IgD-negative memory B cell (primary cell): ENCODE measurements at regions not wholly inside any gene's neighbourhood (a gene's known extent, or its start where the extent isn't known, plus 50 kb on each side); places are given as distances from the start of the nearest gene placed in this dataset.

Source experiments
- H3K27ac Mint-ChIP-seq, 3 donors: one replicate each; pipeline ENCODE4 v1.8.0; 2020 to 2022; ENCODE audit warnings: mild to moderate bottlenecking in 3 of 3, mixed read lengths in 3 of 3, moderate library complexity in 1 of 3
- H3K27me3 Mint-ChIP-seq: one replicate; pipeline ENCODE4 v1.8.0; 2021; ENCODE audit warnings: mixed read lengths
- H3K36me3 Mint-ChIP-seq: one replicate; pipeline ENCODE4 v1.8.0; 2020; ENCODE audit warnings: mild to moderate bottlenecking, mixed read lengths
- H3K4me1 Mint-ChIP-seq, 3 donors: one replicate each; pipeline ENCODE4 v1.8.0; 2020 to 2022; ENCODE audit warnings: mixed read lengths in 3 of 3, mild to moderate bottlenecking in 1 of 3
- H3K4me3 Mint-ChIP-seq, 4 donors: one replicate each; pipeline ENCODE4 v1.8.0; 2020 to 2022; ENCODE audit warnings: mild to moderate bottlenecking in 4 of 4, mixed read lengths in 4 of 4, moderate library complexity in 3 of 4
- H3K9me3 Mint-ChIP-seq, 3 donors: one replicate each; pipeline ENCODE4 v1.8.0; 2020 to 2021; ENCODE audit warnings: mixed read lengths in 3 of 3, mild to moderate bottlenecking in 1 of 3

GRCh38 chr7:110382736-110383135 lies 708.2 kb upstream of the LRRN3 start:
- Mint-ChIP-seq H3K9me3 (no peaks in the 10 kb centered on the region), H3K4me3 (no peak overlapping the region), H3K36me3 (no peaks in the 10 kb centered on the region), H3K4me1 (no peaks in the 10 kb centered on the region), H3K27ac (no peak overlapping the region), H3K27me3 (no peaks in the 10 kb centered on the region)

- Mint-ChIP-seq H3K27ac (no peak overlapping the region), H3K27me3 (no peaks in the 10 kb centered on the region), H3K36me3 (no peaks in the 10 kb centered on the region), H3K4me3 (no peak overlapping the region), H3K4me1 (no peaks in the 10 kb centered on the region), H3K9me3 (no peaks in the 10 kb centered on the region)
Observed at GRCh38 chr7:110386006-110386405, 704.9 kb upstream of the LRRN3 start.

- H3K9me3 Mint-ChIP-seq = no peaks in the 10 kb centered on the region
- no peak overlapping the region for H3K4me3 Mint-ChIP-seq
- no peaks in the 10 kb centered on the region for H3K27me3 Mint-ChIP-seq
- H3K4me1 Mint-ChIP-seq = no peaks in the 10 kb centered on the region
- no peaks in the 10 kb centered on the region for H3K36me3 Mint-ChIP-seq
- no peak overlapping the region for H3K27ac Mint-ChIP-seq
Observed at GRCh38 chr7:110386913-110387312, 704.0 kb upstream of the LRRN3 start.

DNA sequence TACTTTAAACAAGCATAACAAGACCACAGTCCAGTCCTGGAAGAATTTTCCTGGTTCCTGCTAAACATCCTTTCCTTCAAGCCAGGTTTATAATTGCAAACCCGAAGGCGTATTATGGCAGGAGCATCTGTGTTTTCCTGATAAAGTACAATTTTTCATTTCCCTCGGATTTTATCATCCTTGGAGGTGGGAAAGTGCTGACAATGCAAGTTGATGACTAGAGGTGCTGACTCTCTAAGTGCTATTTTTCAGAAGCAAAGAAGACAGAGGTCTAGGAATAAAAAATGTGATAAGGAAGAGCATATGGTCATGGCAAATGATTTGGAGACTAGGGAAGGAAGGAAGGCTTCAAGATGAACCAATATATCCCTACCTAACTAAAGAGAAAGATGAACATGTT lies 703.2 kb upstream of the LRRN3 start:
- H3K27me3 Mint-ChIP-seq = no peaks in the 10 kb centered on the region
- H3K4me3 Mint-ChIP-seq = no peak overlapping the region
- no peaks in the 10 kb centered on the region for H3K4me1 Mint-ChIP-seq
- no peaks in the 10 kb centered on the region for H3K9me3 Mint-ChIP-seq
- H3K36me3 Mint-ChIP-seq = no peaks in the 10 kb centered on the region
- no peak overlapping the region for H3K27ac Mint-ChIP-seq

DNA sequence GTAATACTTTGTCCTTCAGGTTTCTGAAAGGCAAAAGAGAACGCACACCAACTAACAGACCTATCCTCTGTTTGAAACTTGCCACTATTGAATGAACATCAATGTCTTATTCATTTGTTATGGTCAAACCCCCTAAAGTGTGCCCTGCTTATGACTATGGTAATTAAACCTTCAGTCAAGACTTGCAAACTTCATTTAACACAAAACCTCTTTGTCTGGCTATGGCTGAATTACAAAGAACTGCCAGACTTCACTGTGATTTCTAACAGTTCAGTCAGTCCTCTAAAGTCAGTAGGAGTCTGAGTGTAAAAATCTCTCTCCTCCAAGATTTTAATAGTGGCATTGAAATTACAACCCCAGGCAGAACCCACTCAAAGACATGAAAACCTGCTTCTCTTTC lies 702.5 kb upstream of the LRRN3 start:
- H3K9me3 Mint-ChIP-seq = no peaks in the 10 kb centered on the region
- H3K36me3 Mint-ChIP-seq = no peaks in the 10 kb centered on the region
- H3K4me1 Mint-ChIP-seq = no peaks in the 10 kb centered on the region
- H3K4me3 Mint-ChIP-seq = no peak overlapping the region
- H3K27ac Mint-ChIP-seq = no peak overlapping the region
- H3K27me3 Mint-ChIP-seq = no peaks in the 10 kb centered on the region

- peaks cover 0 to 4% (median 4%) of the 10 kb centered on the region in 3 donors for H3K9me3 Mint-ChIP-seq
- no peak overlapping the region for H3K27ac Mint-ChIP-seq
- no peak overlapping the region for H3K4me3 Mint-ChIP-seq
- H3K4me1 Mint-ChIP-seq = no peaks in the 10 kb centered on the region
- H3K36me3 Mint-ChIP-seq = no peaks in the 10 kb centered on the region
- no peaks in the 10 kb centered on the region for H3K27me3 Mint-ChIP-seq
Observed at GRCh38 chr7:110396021-110396420, 694.9 kb upstream of the LRRN3 start.

DNA sequence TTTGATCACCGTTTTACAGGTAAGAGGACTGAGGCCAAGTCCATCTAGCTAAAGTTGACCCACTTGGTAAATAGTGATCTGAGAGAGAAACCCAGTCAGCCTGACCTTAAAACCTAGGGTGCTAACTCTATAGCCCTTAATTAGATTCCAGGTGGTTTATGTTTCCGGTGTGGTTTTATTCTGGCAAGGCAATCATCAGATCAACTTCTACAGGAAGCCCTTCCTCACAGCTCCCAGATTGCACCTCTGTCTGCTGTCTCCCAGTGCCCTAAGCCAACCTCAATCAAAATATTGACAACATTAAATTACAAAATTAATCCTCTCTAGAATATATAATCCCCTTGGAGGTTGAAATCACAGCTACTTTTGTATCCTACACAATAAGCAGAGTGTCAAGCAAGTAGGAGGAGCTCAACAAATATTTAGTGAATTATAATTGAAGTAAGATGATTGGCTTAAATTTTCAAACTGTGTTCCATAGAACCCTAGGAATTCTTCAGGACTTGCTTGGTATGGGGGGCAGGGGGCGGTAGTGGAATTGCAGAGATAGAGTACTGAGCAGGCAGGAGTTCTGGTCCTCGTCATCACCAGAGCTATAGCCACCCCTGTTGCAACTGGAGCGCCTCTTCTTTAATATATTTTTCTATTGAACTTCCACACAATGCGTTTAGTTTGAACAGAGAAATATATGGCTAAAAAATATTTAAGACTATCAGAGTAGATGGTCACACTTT lies 692.8 kb upstream of the LRRN3 start:
- Mint-ChIP-seq H3K9me3 (peaks cover 0 to 4% (median 4%) of the 10 kb centered on the region in 3 donors), H3K4me3 (no peak overlapping the region), H3K27ac (no peak overlapping the region), H3K36me3 (no peaks in the 10 kb centered on the region), H3K4me1 (no peaks in the 10 kb centered on the region), H3K27me3 (no peaks in the 10 kb centered on the region)

DNA sequence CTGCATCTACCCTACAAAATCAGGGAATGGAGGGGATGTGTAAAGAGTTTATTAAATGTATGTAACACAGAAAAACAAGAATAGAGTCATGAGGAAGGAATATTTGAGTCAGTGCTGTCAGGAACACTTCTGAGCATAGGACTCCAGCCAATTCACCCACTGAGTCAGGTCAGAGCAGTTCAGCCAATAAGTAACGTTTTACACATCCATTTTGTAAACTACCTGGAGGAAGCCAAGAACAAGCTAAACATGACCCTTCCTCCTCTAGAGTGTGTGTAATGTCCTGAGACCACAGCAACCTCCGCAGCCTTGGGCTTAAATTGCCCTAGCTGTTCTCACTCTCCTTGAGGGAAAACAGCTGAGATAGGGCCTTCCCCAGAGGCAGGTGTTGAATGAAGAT lies 691.5 kb upstream of the LRRN3 start:
- Mint-ChIP-seq H3K27ac (no peak overlapping the region), H3K4me1 (no peaks in the 10 kb centered on the region), H3K36me3 (no peaks in the 10 kb centered on the region), H3K4me3 (no peak overlapping the region), H3K9me3 (peaks cover 0 to 4% (median 4%) of the 10 kb centered on the region in 3 donors), H3K27me3 (no peaks in the 10 kb centered on the region)

DNA sequence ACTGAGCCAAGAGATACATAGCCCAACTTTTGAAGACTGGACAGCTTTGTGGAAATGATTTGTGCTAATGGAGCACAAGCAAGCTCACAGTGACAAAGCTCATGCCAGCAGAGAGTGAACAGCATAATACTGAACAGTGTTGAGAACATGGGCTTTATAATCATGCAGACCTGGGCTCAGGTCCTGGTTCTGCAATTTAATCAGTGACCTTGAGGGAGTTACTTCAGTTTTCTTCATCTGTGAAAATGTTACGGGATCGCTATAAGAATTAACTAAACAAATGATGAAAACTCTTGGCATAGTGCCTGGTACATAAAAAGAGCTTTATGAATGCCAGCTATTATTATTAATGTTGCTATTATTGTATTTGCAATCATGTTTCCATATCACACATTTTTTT lies 690.5 kb upstream of the LRRN3 start:
- Mint-ChIP-seq H3K27me3 (no peaks in the 10 kb centered on the region), H3K4me1 (no peaks in the 10 kb centered on the region), H3K4me3 (no peak overlapping the region), H3K36me3 (no peaks in the 10 kb centered on the region), H3K27ac (no peak overlapping the region), H3K9me3 (peaks cover 0 to 4% (median 4%) of the 10 kb centered on the region in 3 donors)

- Mint-ChIP-seq H3K27ac (no peak overlapping the region), H3K9me3 (peaks cover 0 to 3% (median 0%) of the 10 kb centered on the region in 3 donors), H3K36me3 (no peaks in the 10 kb centered on the region), H3K4me1 (no peaks in the 10 kb centered on the region), H3K27me3 (no peaks in the 10 kb centered on the region), H3K4me3 (no peak overlapping the region)
Observed at GRCh38 chr7:110407242-110407641, 683.7 kb upstream of the LRRN3 start.

GRCh38 chr7:110407706-110408105 lies 683.2 kb upstream of the LRRN3 start:
- Mint-ChIP-seq H3K9me3 (peaks cover 0 to 3% (median 0%) of the 10 kb centered on the region in 3 donors), H3K27me3 (no peaks in the 10 kb centered on the region), H3K36me3 (no peaks in the 10 kb centered on the region), H3K4me1 (no peaks in the 10 kb centered on the region), H3K4me3 (no peak overlapping the region), H3K27ac (no peak overlapping the region)

DNA sequence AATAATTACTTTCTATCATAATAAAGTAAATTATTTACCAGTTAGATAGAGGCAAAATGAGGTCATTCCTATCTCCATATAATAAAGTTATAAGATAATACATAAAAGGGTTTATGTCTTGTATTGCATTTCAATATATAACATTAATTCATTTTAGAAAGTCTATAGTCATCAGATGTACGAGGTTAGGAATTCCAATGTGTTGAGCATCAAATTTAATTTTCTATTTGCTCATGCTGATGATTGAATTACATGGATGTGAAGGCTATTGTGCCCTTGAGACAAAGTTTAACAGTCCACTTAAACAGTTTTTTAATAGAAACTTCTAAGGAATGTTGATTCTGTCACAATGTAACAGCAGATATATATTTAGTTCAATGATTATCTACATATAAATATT lies 678.3 kb upstream of the LRRN3 start:
- Mint-ChIP-seq H3K27ac (no peak overlapping the region), H3K4me3 (no peak overlapping the region), H3K9me3 (peaks cover 0 to 3% (median 0%) of the 10 kb centered on the region in 3 donors), H3K27me3 (no peaks in the 10 kb centered on the region), H3K4me1 (no peaks in the 10 kb centered on the region), H3K36me3 (no peaks in the 10 kb centered on the region)

DNA sequence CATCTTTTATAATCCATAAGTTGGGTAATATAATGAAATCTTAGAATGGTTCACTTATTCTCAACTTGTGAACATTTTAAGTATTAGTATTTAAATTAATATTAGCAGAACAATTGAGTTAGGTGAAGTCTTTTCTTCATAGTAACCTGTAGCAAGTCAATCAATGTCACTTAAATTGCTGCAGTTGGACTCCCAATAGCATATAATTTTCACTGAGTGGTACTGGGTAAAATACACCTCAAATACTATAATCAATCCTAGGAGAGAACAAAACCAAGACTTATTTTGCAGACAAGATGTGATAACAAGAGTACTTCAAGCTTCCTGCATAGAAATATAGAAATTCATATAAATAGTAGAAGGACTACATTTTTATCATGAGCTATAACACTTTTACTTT lies 677.9 kb upstream of the LRRN3 start:
- H3K27me3 Mint-ChIP-seq = no peaks in the 10 kb centered on the region
- H3K4me3 Mint-ChIP-seq = no peak overlapping the region
- peaks cover 0 to 3% (median 0%) of the 10 kb centered on the region in 3 donors for H3K9me3 Mint-ChIP-seq
- no peak overlapping the region for H3K27ac Mint-ChIP-seq
- no peaks in the 10 kb centered on the region for H3K4me1 Mint-ChIP-seq
- H3K36me3 Mint-ChIP-seq = no peaks in the 10 kb centered on the region

- Mint-ChIP-seq H3K9me3 (peaks cover 0 to 1% (median 0%) of the 10 kb centered on the region in 3 donors), H3K4me1 (no peaks in the 10 kb centered on the region), H3K27ac (no peak overlapping the region), H3K36me3 (no peaks in the 10 kb centered on the region), H3K4me3 (no peak overlapping the region), H3K27me3 (no peaks in the 10 kb centered on the region)
Observed at GRCh38 chr7:110417611-110418010, 673.3 kb upstream of the LRRN3 start.

- Mint-ChIP-seq H3K27ac (no peak overlapping the region), H3K4me3 (no peak overlapping the region), H3K36me3 (no peaks in the 10 kb centered on the region), H3K27me3 (no peaks in the 10 kb centered on the region), H3K9me3 (peaks cover 0 to 1% (median 0%) of the 10 kb centered on the region in 3 donors), H3K4me1 (no peaks in the 10 kb centered on the region)
Observed at GRCh38 chr7:110418659-110419280, 672.2 kb upstream of the LRRN3 start.

DNA sequence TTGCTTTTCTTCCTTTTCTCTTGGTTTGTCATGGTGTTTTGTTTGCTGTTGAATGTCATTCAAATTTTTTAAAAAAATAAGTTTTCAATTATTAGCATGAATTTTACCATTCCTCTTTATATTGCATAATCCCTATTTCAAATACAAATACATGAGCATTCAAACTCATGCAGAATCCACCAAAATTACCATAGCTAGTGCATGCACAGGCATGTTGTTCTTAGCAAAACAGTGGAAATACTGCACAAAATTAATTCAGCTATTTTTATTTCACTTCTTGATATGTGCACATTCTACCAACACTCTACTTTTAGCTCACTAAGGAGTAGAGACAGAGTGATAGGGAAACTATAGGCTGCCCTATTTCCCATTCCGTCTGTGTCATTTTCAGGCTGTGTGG lies 670.1 kb upstream of the LRRN3 start:
- Mint-ChIP-seq H3K4me3 (no peak overlapping the region), H3K27ac (no peak overlapping the region), H3K9me3 (peaks cover 0 to 1% (median 0%) of the 10 kb centered on the region in 3 donors), H3K27me3 (no peaks in the 10 kb centered on the region), H3K36me3 (no peaks in the 10 kb centered on the region), H3K4me1 (no peaks in the 10 kb centered on the region)
